A549 (cell line): ENCODE measurements at regions not wholly inside any gene's neighbourhood (a gene's known extent, or its start where the extent isn't known, plus 50 kb on each side); places are given as distances from the start of the nearest gene placed in this dataset.

Experiments used
- CEBPB ChIP-seq, 2 experiments: fragments of >200 bp in 1 of 2; sonication (Bioruptor Twin) in 1 of 2; formaldehyde crosslinking in 1 of 2; IDR thresholded peaks; 2 replicates each; pipeline ENCODE4 v1.6.1; 2012 to 2016
- FOSL2 ChIP-seq, 2 experiments: fragments of 450-650 bp in 1 of 2; fragments of >200 bp in 1 of 2; sonication (Bioruptor Twin) in 1 of 2; formaldehyde crosslinking; IDR thresholded peaks; 2 replicates each; pipeline versions ENCODE4 v1.5.0 to v1.6.1; 2016 to 2020; ENCODE audit warnings: mild to moderate bottlenecking in 1 of 2, moderate library complexity in 1 of 2
- HDAC2 ChIP-seq: fragments of 200-600 bp; sonication (generic); IDR thresholded peaks from 2 replicates; pipeline ENCODE4 v1.6.1; 2016
- POLR2A ChIP-seq: IDR thresholded peaks from 2 replicates; pipeline ENCODE4 v1.6.1; 2012; ENCODE audit warnings: mild to moderate bottlenecking, low read length
- TF ChIP-seq, protein P1 (sequence below): fragments of >200 bp; sonication (Bioruptor Twin); formaldehyde crosslinking; IDR thresholded peaks from 3 replicates; pipeline ENCODE4 v1.5.1; 2016

DNA sequence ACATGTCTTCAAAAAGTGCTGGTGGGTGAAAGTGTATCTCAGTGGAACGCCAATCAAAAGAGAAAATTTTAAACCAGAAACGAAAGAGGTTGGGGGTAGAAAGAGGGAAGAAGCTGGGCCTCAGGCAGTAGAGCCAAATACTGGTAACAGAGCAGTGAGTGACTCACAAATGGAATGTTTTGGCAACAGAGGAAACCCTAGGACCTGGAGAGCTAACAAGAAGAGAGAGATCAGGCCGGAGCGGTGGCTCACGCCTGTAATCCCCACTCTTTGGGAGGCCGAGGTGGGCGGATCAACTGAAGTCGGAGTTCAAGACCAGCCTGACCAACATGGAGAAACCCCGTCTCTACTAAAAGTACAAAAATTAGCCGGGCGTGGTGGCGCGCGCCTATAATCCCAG, 450.8 kb upstream of the NAALADL2 start:
- TF ChIP-seq, protein P1, sequence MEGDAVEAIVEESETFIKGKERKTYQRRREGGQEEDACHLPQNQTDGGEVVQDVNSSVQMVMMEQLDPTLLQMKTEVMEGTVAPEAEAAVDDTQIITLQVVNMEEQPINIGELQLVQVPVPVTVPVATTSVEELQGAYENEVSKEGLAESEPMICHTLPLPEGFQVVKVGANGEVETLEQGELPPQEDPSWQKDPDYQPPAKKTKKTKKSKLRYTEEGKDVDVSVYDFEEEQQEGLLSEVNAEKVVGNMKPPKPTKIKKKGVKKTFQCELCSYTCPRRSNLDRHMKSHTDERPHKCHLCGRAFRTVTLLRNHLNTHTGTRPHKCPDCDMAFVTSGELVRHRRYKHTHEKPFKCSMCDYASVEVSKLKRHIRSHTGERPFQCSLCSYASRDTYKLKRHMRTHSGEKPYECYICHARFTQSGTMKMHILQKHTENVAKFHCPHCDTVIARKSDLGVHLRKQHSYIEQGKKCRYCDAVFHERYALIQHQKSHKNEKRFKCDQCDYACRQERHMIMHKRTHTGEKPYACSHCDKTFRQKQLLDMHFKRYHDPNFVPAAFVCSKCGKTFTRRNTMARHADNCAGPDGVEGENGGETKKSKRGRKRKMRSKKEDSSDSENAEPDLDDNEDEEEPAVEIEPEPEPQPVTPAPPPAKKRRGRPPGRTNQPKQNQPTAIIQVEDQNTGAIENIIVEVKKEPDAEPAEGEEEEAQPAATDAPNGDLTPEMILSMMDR: no peak
- TF ChIP-seq CEBPB (IDR thresholded peaks at IDR 0.05) (no peak), FOSL2 (IDR thresholded peaks at IDR 0.05) (no peak), FOSL2 (CRISPR knock-in tag; IDR thresholded peaks at IDR 0.05) (no peak), HDAC2 (no peak), POLR2A (no peak)
